ENCODE measurements at regions not wholly inside any gene's neighbourhood (a gene's known extent, or its start where the extent isn't known, plus 50 kb on each side); places are given as distances from the start of the nearest gene placed in this dataset.

GRCh38 chr2:207465894-207466293 is 63.9 kb upstream of the CREB1 start:
- no peak for DNase-seq

- DNase-seq: no peak
Measured at GRCh38 chr2:207467716-207468347, 61.9 kb upstream of the CREB1 start.

- DNase-seq: no peak
Measured at GRCh38 chr2:207468488-207468887, 61.3 kb upstream of the CREB1 start.

- no peak for DNase-seq
Measured at GRCh38 chr2:207469451-207469850, 60.3 kb upstream of the CREB1 start.

- DNase-seq: no peak
Measured at GRCh38 chr2:207469943-207470729, 59.6 kb upstream of the CREB1 start.

- no peak for DNase-seq
Measured at GRCh38 chr2:207471261-207471660, 58.5 kb upstream of the CREB1 start.

GRCh38 chr2:207472343-207473048 is 57.3 kb upstream of the CREB1 start:
- DNase-seq: no peak

- DNase-seq: peak; percentile 23 to 35
Measured at GRCh38 chr2:207473049-207473930, 56.5 kb upstream of the CREB1 start.

- DNase-seq: no peak
Measured at GRCh38 chr2:207473931-207474235, 55.9 kb upstream of the CREB1 start.

GRCh38 chr2:207474863-207475485 is 54.8 kb upstream of the CREB1 start:
- peak; percentile 17 to 36 for DNase-seq

GRCh38 chr2:207475546-207475945 is 54.2 kb upstream of the CREB1 start:
- no peak for DNase-seq

- DNase-seq: no peak
Measured at GRCh38 chr2:207477896-207478295, 51.9 kb upstream of the CREB1 start.

- DNase-seq: no peak
Measured at GRCh38 chr2:207478572-207478971, 51.2 kb upstream of the CREB1 start.

GRCh38 chr2:207479198-207479785 is 50.5 kb upstream of the CREB1 start:
- no peak for DNase-seq

Data from NCI-H1930 (cell line).